Skeletal muscle tissue (tissue), 3 donors: ENCODE measurements at regions not wholly inside any gene's neighbourhood (a gene's known extent, or its start where the extent isn't known, plus 50 kb on each side); places are given as distances from the start of the nearest gene placed in this dataset.
A peak's percentile ranks its signal among the peaks of the same experiment; 100 is the strongest.
"Not testable (repeated sequence)": the region's sequence is repeated elsewhere in the genome, so short reads cannot be mapped to it uniquely, and the experiment has no call there.

Experiments
- H3K27ac ChIP-seq: one replicate; pipeline ENCODE4 v1.7.0; 2013; ENCODE audit warnings: mild to moderate bottlenecking, low read depth, low read length, inconsistent platforms
- H3K27me3 ChIP-seq, 3 donors: one replicate each; pipeline ENCODE4 v1.7.0; 2013; ENCODE audit warnings: low read length in 3 of 3; ENCODE audit not compliant: control insufficient read depth in 3 of 3, insufficient read depth in 3 of 3
- H3K36me3 ChIP-seq, 3 donors: one replicate each; pipeline ENCODE4 v1.7.0; 2013; ENCODE audit warnings: low read length in 3 of 3; ENCODE audit not compliant: control insufficient read depth in 3 of 3, insufficient read depth in 3 of 3
- H3K4me1 ChIP-seq, 3 donors: one replicate each; pipeline ENCODE4 v1.7.0; 2013; ENCODE audit warnings: low read length in 3 of 3, mild to moderate bottlenecking in 3 of 3; ENCODE audit not compliant: control insufficient read depth in 3 of 3, insufficient read depth in 3 of 3
- H3K4me3 ChIP-seq, 3 donors: one replicate each; pipeline ENCODE4 v1.7.0; 2013; ENCODE audit warnings: low read length in 3 of 3
- H3K9ac ChIP-seq, 3 donors: one replicate each; pipeline ENCODE4 v1.7.0; 2013; ENCODE audit warnings: low read length in 3 of 3, mild to moderate bottlenecking in 3 of 3, moderate library complexity in 2 of 3, low read depth in 1 of 3
- H3K9me3 ChIP-seq, 3 donors: one replicate each; pipeline ENCODE4 v1.7.0; 2013; ENCODE audit warnings: low read length in 3 of 3; ENCODE audit not compliant: control insufficient read depth in 3 of 3
- donor health status: Osteomylitis.

DNA sequence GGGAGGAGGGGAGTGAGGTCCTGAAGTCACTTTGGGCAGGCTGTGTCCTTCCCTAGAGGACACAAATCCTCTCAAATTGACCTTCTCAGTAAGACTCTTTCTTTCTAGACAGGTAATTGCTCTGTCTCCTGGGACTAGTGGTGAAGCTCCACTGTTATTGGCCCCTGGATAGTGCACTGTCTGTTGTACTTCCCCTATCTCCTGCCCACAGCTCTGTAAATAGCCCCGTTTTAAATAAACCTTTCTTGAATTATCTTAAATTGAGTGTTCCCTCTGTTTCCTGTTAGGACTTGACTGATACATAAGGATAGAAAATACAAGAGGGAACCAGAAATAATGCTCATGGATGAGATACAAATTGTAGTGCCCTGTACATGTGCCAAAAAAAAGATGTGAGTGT is 229.5 kb upstream of the USP24 start:
- no peaks in the 10 kb centered on the region for H3K27me3 ChIP-seq
- no peak overlapping the region for H3K4me3 ChIP-seq
- no peak overlapping the region for H3K27ac ChIP-seq
- peaks cover 4 to 11% (median 9%) of the 10 kb centered on the region in 3 donors for H3K4me1 ChIP-seq
- H3K9ac ChIP-seq, result no peak overlapping the region
- H3K9me3 ChIP-seq, result no peaks in the 10 kb centered on the region
- no peaks in the 10 kb centered on the region for H3K36me3 ChIP-seq

DNA sequence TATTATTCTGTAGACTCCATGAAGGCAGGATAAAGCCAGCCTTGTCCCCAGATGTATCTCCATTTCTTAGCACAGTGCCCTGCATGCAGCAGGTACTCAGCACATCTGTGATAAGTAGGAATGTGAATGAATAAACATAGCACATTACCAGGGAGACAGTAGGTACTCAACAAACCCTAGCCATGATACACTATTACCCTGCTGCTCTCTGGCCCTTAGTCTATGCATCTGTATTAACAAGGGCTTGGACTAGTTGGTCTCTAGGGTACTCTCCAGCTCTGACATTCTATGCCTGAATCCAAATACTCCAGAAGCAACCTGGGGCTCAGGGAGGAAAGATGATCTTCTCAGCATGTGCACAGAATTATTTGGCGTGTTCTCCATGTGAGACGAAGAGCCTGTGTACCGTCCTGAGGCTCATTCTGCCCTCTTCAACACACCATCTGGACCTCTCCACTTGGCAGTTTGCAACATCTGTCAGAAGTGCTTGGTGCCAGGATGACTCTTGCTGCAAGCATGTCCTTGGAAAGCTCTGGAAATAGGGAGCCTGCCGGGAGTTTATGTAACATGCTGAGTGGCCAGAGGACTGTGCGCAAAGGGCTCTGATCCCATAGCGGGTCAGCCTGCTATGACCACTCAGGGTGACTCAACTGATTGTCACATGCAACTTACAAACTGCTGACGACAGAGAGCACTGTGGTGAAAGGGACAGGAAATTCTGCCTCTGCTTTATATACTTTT is 228.2 kb upstream of the USP24 start:
- Histone ChIP-seq H3K27ac (peak overlapping the region; percentile 22), H3K27me3 (no peaks in the 10 kb centered on the region), H3K4me3 (no peak overlapping the region), H3K9ac (no peak overlapping the region), H3K9me3 (no peaks in the 10 kb centered on the region), H3K4me1 (peaks cover 4 to 11% (median 9%) of the 10 kb centered on the region in 3 donors), H3K36me3 (no peaks in the 10 kb centered on the region)

GRCh38 chr1:55441489-55441888 is 226.3 kb upstream of the USP24 start:
- Histone ChIP-seq H3K4me3 (no peak overlapping the region), H3K27me3 (no peaks in the 10 kb centered on the region), H3K36me3 (no peaks in the 10 kb centered on the region), H3K9ac (no peak overlapping the region), H3K27ac (no peak overlapping the region), H3K9me3 (no peaks in the 10 kb centered on the region), H3K4me1 (peaks cover 4 to 11% (median 9%) of the 10 kb centered on the region in 3 donors)

GRCh38 chr1:55437692-55438091 is 222.5 kb upstream of the USP24 start:
- Histone ChIP-seq H3K9ac (no peak overlapping the region), H3K9me3 (no peaks in the 10 kb centered on the region), H3K36me3 (no peaks in the 10 kb centered on the region), H3K27ac (no peak overlapping the region), H3K27me3 (no peaks in the 10 kb centered on the region), H3K4me1 (no peaks in the 10 kb centered on the region), H3K4me3 (no peak overlapping the region)

- not testable (repeated sequence) for H3K4me1 ChIP-seq, H3K9ac ChIP-seq, H3K27me3 ChIP-seq, H3K27ac ChIP-seq, H3K9me3 ChIP-seq, H3K36me3 ChIP-seq, H3K4me3 ChIP-seq
Measured at GRCh38 chr1:55430720-55431119, 215.6 kb upstream of the USP24 start.

DNA sequence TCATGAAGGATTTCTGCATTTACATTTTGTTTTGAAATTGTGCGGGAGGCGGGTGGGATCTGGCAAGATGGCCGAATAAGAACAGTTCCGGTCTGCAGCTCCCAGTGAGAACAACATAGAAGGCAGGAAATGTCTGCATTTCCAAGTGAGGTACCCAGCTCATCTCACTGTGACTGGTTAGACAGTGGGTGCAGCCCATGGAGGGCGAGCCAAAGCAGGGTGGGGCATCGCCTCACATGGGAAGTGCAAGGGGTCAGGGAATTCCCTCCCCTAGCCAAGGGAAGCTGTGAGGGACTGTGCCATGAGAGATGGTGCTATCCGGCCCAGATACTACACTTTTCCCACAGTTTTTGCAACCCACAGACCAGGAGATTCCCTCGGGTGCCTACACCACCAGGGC is 215.0 kb upstream of the USP24 start:
- not testable (repeated sequence) for H3K4me3 ChIP-seq, H3K9ac ChIP-seq, H3K27ac ChIP-seq, H3K27me3 ChIP-seq, H3K36me3 ChIP-seq, H3K9me3 ChIP-seq, H3K4me1 ChIP-seq

DNA sequence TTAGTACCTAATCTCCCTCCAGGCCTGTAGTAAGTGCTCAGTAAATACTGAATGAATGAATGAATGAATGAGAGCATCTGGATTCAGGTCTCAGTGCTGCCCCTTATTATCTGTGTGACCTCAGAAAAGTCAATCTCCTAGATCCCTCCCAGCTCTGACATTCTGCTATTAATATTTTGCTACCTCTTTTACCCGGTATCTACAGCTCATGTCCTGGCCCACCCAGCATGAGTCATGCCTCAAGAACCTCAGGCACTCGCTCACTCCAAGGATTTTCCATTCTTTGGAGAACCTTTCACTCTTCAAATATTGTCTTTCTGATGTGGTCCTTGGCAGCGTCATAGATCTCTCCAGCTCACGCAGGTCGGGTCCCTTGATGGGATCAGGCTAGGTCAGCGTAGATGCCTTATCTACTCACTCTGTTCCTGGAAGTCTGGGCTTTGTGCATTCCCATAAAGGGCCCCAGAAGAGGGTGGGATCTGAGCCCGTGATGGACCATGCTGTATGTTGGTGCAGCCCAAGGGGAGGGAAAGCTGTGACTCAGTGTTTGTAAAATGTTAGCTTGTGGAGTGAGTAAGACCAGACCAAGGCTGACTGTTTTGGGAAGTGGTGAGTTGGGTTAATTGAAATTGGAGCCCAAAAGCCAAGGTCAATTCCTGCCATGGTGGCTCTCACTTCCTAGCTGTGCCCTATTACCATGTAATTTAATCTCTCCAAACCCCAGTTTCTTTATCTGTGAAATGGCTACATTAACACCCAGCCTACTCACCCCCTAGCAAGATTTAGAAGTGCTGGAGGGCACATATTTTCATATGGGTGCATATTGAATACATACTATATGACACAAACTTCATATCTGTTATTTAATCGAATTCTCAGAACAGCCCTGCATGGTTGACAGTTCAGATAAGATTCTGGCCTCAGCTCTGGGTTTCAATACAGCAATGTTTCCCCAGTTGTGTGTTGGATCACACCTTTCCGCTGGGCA is 214.1 kb upstream of the USP24 start:
- Histone ChIP-seq H3K27me3 (no peaks in the 10 kb centered on the region), H3K4me3 (no peak overlapping the region), H3K27ac (no peak overlapping the region), H3K9ac (no peak overlapping the region), H3K36me3 (no peaks in the 10 kb centered on the region), H3K9me3 (no peaks in the 10 kb centered on the region), H3K4me1 (peaks cover 0 to 6% (median 3%) of the 10 kb centered on the region in 3 donors)

DNA sequence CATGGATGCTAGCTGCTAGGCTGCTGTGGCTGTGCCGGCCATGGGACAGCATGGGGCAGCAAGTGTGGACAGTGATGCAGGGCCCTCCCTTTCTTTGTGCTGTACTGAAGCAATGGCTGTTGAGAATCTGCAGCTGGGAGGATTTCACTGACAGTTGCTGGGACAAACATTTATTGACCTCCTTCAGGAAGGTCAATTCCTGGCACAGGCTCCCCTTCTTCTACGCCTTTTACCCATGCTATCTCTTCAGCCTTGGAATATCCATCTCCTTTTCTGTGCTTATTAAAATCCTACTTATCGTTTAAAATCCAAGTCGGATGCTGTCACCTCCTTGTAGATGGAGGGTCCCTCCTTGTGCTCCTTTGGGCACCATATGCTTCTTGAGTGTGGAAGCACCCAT is 213.1 kb upstream of the USP24 start:
- peaks cover 0 to 4% (median 0%) of the 10 kb centered on the region in 3 donors for H3K27me3 ChIP-seq
- H3K36me3 ChIP-seq, result no peaks in the 10 kb centered on the region
- no peaks in the 10 kb centered on the region for H3K9me3 ChIP-seq
- no peak overlapping the region for H3K9ac ChIP-seq
- no peak overlapping the region for H3K4me3 ChIP-seq
- no peak overlapping the region for H3K27ac ChIP-seq
- H3K4me1 ChIP-seq, result peaks cover 0 to 6% (median 3%) of the 10 kb centered on the region in 3 donors

GRCh38 chr1:55427606-55428005 is 212.4 kb upstream of the USP24 start:
- Histone ChIP-seq H3K4me1 (peaks cover 0 to 6% (median 3%) of the 10 kb centered on the region in 3 donors), H3K9me3 (no peaks in the 10 kb centered on the region), H3K4me3 (no peak overlapping the region), H3K9ac (no peak overlapping the region), H3K27me3 (peaks cover 0 to 4% (median 0%) of the 10 kb centered on the region in 3 donors), H3K27ac (no peak overlapping the region), H3K36me3 (no peaks in the 10 kb centered on the region)

DNA sequence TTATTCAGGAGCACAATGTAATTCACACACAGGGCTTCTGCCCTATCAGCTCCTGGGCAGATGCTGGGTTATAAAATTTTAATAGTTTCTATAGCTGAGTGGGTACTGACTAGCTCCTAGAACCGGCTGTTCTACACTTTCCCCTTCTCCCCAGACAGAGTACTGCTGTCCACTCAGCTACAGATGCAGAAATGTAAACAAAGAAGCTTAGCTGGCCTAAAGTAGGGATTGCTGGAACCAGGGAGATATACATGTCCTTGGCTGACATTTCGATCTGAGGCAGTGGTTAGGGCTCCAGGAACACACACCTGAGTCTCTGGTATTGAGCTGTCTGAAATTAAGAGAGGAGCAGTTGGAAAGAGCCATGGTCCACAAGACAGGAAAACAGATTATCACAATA is 211.5 kb upstream of the USP24 start:
- Histone ChIP-seq H3K9me3 (peaks cover 0 to 3% (median 2%) of the 10 kb centered on the region in 3 donors), H3K9ac (no peak overlapping the region), H3K4me3 (no peak overlapping the region), H3K27ac (no peak overlapping the region), H3K4me1 (peaks cover 0 to 6% (median 3%) of the 10 kb centered on the region in 3 donors), H3K27me3 (peaks cover 0 to 4% (median 0%) of the 10 kb centered on the region in 3 donors), H3K36me3 (no peaks in the 10 kb centered on the region)
